SIG-M5 (cell line): ENCODE measurements at regions not wholly inside any gene's neighbourhood (a gene's known extent, or its start where the extent isn't known, plus 50 kb on each side); places are given as distances from the start of the nearest gene placed in this dataset.

Experiments used
- DNase-seq: peaks from one replicate; lab custom pipeline; 2025; lab: John Stamatoyannopoulos, UW

- DNase-seq: no peak
Observed at GRCh38 chr12:124489915-124490583, 77.4 kb downstream of the NCOR2 start.

- DNase-seq: no peak
Observed at GRCh38 chr12:124489220-124489619, 78.2 kb downstream of the NCOR2 start.

GRCh38 chr12:124488520-124488919 lies 78.9 kb downstream of the NCOR2 start:
- no peak for DNase-seq

GRCh38 chr12:124487834-124488165 lies 79.6 kb downstream of the NCOR2 start:
- DNase-seq: no peak

- DNase-seq: no peak
Observed at GRCh38 chr12:124487066-124487833, 80.2 kb downstream of the NCOR2 start.

- DNase-seq: no peak
Observed at GRCh38 chr12:124486346-124486963, 81.0 kb downstream of the NCOR2 start.

- DNase-seq: no peak
Observed at GRCh38 chr12:124485371-124485770, 82.0 kb downstream of the NCOR2 start.

GRCh38 chr12:124484526-124484953 lies 82.9 kb downstream of the NCOR2 start:
- DNase-seq: no peak

- no peak for DNase-seq
Observed at GRCh38 chr12:124484067-124484466, 83.3 kb downstream of the NCOR2 start.

GRCh38 chr12:124482901-124483799 lies 84.3 kb downstream of the NCOR2 start:
- DNase-seq: no peak

- DNase-seq: no peak
Observed at GRCh38 chr12:124482567-124482893, 84.9 kb downstream of the NCOR2 start.

GRCh38 chr12:124481772-124482566 lies 85.4 kb downstream of the NCOR2 start:
- DNase-seq: no peak

- no peak for DNase-seq
Observed at GRCh38 chr12:124481257-124481750, 86.1 kb downstream of the NCOR2 start.

GRCh38 chr12:124480469-124481256 lies 86.7 kb downstream of the NCOR2 start:
- DNase-seq: no peak

GRCh38 chr12:124479680-124480468 lies 87.5 kb downstream of the NCOR2 start:
- DNase-seq: no peak

- no peak for DNase-seq
Observed at GRCh38 chr12:124478985-124479645, 88.3 kb downstream of the NCOR2 start.

- DNase-seq: no peak
Observed at GRCh38 chr12:124478416-124478815, 89.0 kb downstream of the NCOR2 start.

GRCh38 chr12:124477107-124477915 lies 90.1 kb downstream of the NCOR2 start:
- no peak for DNase-seq
